ENCODE measurements at regions not wholly inside any gene's neighbourhood (a gene's known extent, or its start where the extent isn't known, plus 50 kb on each side); places are given as distances from the start of the nearest gene placed in this dataset.

DNA sequence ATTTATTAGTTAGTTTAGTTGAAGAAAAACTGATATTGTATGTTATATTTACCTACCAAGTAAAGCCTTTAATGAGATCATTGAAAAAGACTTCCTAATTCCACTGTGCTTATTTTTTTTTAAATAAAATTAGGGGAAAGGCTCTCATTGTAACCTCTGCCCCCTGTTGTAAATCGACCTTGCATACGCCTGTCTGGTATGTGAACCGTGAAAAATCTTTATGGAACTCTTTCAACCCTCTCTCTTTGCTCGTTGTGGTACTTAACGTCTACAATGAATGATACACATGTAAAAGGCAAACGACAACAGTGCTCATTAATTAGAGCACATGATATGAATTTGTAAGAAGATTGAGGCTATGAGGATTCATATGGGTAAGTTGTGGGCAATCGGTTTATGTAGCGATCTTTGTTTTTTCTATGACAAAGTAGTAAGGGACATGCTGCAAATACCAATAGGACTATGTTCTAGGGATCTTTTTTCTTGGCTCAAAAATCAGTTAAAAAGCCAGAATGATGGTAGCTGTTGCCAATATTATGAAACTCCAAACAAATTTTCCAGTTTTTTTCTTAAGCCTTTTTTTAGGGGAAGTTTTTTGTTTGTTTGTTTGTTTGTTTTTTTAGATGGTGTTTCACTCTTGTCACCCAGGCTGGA is 119.0 kb upstream of the MCHR2 start:
- no peak overlapping the region for H3K4me3 ChIP-seq (ENCODE audit: control insufficient read depth, low read depth, low read length)
- no peak for DNase-seq (ENCODE audit: low read depth)
- TF ChIP-seq, protein P1, sequence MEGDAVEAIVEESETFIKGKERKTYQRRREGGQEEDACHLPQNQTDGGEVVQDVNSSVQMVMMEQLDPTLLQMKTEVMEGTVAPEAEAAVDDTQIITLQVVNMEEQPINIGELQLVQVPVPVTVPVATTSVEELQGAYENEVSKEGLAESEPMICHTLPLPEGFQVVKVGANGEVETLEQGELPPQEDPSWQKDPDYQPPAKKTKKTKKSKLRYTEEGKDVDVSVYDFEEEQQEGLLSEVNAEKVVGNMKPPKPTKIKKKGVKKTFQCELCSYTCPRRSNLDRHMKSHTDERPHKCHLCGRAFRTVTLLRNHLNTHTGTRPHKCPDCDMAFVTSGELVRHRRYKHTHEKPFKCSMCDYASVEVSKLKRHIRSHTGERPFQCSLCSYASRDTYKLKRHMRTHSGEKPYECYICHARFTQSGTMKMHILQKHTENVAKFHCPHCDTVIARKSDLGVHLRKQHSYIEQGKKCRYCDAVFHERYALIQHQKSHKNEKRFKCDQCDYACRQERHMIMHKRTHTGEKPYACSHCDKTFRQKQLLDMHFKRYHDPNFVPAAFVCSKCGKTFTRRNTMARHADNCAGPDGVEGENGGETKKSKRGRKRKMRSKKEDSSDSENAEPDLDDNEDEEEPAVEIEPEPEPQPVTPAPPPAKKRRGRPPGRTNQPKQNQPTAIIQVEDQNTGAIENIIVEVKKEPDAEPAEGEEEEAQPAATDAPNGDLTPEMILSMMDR (conservative IDR thresholded peaks at IDR 0.05; ENCODE audit: control insufficient read depth, insufficient read depth, low read depth, low read length) = no peak

DNA sequence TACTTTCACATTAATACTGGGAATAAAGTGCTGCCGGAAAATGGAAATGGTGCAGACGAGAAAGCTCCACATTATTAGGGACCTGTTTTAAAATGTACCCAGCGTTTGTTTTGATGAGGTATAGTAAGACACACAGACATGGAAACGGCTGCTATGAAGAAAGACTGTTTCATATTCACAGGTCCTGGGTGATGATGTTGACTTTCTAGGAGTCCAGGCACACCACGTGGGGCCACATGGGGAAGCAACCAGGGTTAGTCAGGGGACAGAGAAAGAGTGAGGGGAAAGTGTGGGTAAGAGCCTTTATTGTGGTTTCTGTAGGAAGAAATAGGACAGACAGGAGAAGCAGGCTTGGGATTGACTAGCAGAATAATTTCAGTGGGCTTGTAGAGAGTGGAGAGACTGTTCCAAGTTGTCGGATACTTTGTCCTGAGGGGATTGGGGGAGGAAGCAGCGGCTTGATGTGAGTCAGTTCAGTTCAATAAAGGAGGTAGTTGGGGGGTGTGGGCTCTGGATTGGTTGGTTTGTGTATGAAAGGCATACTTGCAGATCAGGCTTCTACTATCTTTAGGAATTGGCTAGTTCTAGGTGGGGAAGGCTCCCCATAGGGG is 112.0 kb upstream of the MCHR2 start:
- H3K4me3 ChIP-seq (ENCODE audit: control insufficient read depth, low read depth, low read length) = no peak overlapping the region
- TF ChIP-seq, protein P1 (conservative IDR thresholded peaks at IDR 0.05; ENCODE audit: control insufficient read depth, insufficient read depth, low read depth, low read length) = no peak
- DNase-seq (ENCODE audit: low read depth) = peak; percentile 17

DNA sequence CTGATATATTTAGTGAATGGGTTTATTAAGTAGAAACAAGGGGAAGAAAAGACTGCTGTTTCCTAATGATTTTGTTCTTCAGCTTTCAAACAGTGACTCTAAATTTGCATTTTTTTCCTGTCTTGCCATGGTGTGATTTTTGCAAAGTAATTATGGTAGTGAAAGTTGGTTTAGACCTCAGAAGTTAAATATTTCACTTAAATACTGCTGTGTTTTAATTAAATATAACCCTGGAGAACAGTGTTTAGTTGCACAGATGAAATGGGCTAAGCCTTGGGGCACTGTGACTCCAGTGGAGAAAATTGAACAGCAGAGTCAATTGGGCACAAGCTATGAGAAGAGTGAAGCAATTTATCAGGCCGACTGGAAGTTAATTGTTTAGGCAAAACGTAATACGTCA is 111.1 kb upstream of the MCHR2 start:
- H3K4me3 ChIP-seq (ENCODE audit: control insufficient read depth, low read depth, low read length) = no peak overlapping the region
- TF ChIP-seq, protein P1 (conservative IDR thresholded peaks at IDR 0.05; ENCODE audit: control insufficient read depth, insufficient read depth, low read depth, low read length) = no peak
- DNase-seq (ENCODE audit: low read depth) = no peak

DNA sequence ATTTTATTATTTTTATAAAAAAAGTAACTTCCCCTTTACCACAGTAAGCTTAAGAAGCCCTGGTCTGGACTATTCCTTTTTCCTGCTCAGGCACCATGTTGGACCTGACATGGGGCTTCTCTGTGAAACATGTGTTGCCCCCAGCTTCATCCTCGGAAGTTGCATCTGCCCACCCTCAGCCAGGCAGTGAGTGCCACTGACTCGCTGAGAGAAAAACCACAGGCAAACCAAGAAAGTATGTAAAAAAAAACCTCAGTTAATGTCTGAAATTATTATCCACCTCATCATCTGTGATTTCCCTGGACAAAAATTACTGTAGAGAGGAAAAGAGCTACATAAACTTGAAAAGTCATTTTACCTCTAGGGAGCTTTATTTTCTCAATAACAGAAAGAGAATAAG is 109.9 kb upstream of the MCHR2 start:
- no peak overlapping the region for H3K4me3 ChIP-seq (ENCODE audit: control insufficient read depth, low read depth, low read length)
- DNase-seq (ENCODE audit: low read depth) = no peak
- TF ChIP-seq, protein P1 (conservative IDR thresholded peaks at IDR 0.05; ENCODE audit: control insufficient read depth, insufficient read depth, low read depth, low read length) = no peak

DNA sequence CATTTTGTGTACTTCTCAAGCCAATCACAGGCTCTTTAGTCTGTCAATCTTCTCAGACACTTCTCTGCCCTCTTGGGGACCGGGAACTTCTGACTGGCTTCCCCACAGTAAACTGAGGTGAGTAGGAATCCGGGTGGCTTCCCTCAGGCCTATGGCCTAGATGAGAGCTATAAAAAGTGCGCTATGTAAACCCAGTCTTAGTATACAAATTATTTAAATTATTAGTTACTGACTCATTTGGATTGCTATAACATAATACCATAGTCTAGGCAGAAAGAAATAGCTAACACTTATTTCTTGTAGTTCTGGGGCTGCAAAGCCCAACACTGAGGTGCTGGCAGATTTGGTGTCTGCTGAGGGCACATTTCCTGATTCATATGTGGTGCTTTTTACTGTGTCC is 109.2 kb upstream of the MCHR2 start:
- TF ChIP-seq, protein P1 (conservative IDR thresholded peaks at IDR 0.05; ENCODE audit: control insufficient read depth, insufficient read depth, low read depth, low read length) = no peak
- H3K4me3 ChIP-seq (ENCODE audit: control insufficient read depth, low read depth, low read length) = no peak overlapping the region
- no peak for DNase-seq (ENCODE audit: low read depth)

DNA sequence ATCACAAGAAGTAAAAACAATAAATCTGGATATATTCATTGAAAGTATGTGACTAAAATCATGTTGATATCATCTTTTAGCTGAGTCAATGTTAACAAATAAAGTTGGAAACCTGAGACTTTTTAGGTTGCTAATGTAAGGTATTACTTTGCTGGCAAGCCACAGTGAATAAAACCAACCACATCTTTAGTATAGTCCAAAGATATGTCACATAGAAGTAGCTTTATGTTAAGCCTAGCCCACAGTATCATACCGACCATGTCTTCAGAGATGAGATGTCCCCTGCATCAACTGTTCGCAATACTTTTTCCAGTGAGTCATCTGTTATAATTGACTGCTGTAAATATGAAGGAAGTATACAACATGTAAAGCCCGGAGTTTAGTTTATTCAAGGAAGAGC is 107.6 kb upstream of the MCHR2 start:
- TF ChIP-seq, protein P1 (conservative IDR thresholded peaks at IDR 0.05; ENCODE audit: control insufficient read depth, insufficient read depth, low read depth, low read length) = no peak
- no peak for DNase-seq (ENCODE audit: low read depth)
- H3K4me3 ChIP-seq (ENCODE audit: control insufficient read depth, low read depth, low read length) = no peak overlapping the region
